Transverse colon (tissue), 4 donors: ENCODE measurements at regions not wholly inside any gene's neighbourhood (a gene's known extent, or its start where the extent isn't known, plus 50 kb on each side); places are given as distances from the start of the nearest gene placed in this dataset.

ENCODE experiments used
- DNase-seq: peaks from one replicate; pipeline ENCODE4 v3.0.0-alpha.2; 2019
- H3K27ac ChIP-seq, 4 donors: fragments of 200-600 bp; sonication (generic); 2 replicates each; pipeline ENCODE4 v1.5.1; 2016 to 2018; ENCODE audit warnings: inconsistent platforms in 4 of 4
- H3K27me3 ChIP-seq: fragments of 200-600 bp; sonication (generic); 2 replicates; pipeline ENCODE4 v1.5.1; 2017; ENCODE audit warnings: inconsistent platforms
- H3K36me3 ChIP-seq, 4 donors: fragments of 200-600 bp; sonication (generic); 2 replicates each; pipeline ENCODE4 v1.5.1; 2017 to 2019; ENCODE audit warnings: inconsistent platforms in 4 of 4
- H3K4me1 ChIP-seq, 4 donors: fragments of 200-600 bp; sonication (generic); 2 replicates each; pipeline ENCODE4 v1.5.1; 2017 to 2020; ENCODE audit warnings: inconsistent platforms in 4 of 4
- H3K4me3 ChIP-seq, 4 donors: fragments of 200-600 bp; sonication (generic); 1 replicate in 1 of 4; 2 replicates in 3 of 4; pipeline versions ENCODE4 v1.5.1 to v1.6.1; 2017 to 2019; ENCODE audit warnings: inconsistent platforms in 4 of 4
- H3K9me3 ChIP-seq, 2 donors: fragments of 200-600 bp; sonication (generic); 2 replicates each; pipeline ENCODE4 v1.5.1; 2017 to 2019; ENCODE audit warnings: inconsistent platforms in 2 of 2
- EP300 ChIP-seq: sonication (generic); formaldehyde crosslinking; IDR thresholded peaks from one replicate; pipeline ENCODE4 v1.6.1; 2017; ENCODE audit warnings: antibody characterized with exemption, low read depth
- POLR2A ChIP-seq: fragments of 450-650 bp; IDR thresholded peaks from one replicate; pipeline ENCODE4 v1.6.1; 2016; ENCODE audit warnings: antibody characterized with exemption, mild to moderate bottlenecking, moderate library complexity
- POLR2AphosphoS5 ChIP-seq, 3 donors: sonication (generic); formaldehyde crosslinking; IDR thresholded peaks; one replicate each; pipeline ENCODE4 v1.6.1; 2016; ENCODE audit warnings: antibody characterized with exemption in 3 of 3
- WGBS, 2 donors: methylation state at CpG; one replicate each; pipeline ENCODE4 v1.1.5; 2018; ENCODE audit warnings: low coverage in 1 of 2; 5-methylcytosine and 5-hydroxymethylcytosine counted together
- in situ Hi-C, 4 donors: fragments of 200-750 bp; cut with MboI; loops; one replicate each; pipeline versions ENCODE4 v1.15.0 to v1.15.1; 2017; ENCODE audit warnings: low sequenced_read_pairs in 3 of 4, low pct_ligation_motif_present in 1 of 4, low pct_unique_long_range_greater_than_20kb in 1 of 4
- intact Hi-C: fragments of 100-400 bp; cut with DNase I; formaldehyde crosslinking; loops from one replicate; pipeline ENCODE4 v1.15.1; 2023; ENCODE audit warnings: low total_unique reads
- TF ChIP-seq, protein P1 (sequence below), 5 experiments: fragments of 200-600 bp in 3 of 5; fragments of 450-650 bp in 2 of 5; sonication (generic) in 3 of 5; IDR thresholded peaks; 1 replicate in 2 of 5; 2 replicates in 3 of 5; pipeline ENCODE4 v1.5.1; 2016 to 2017; ENCODE audit warnings: antibody characterized with exemption in 5 of 5, inconsistent platforms in 3 of 5, mild to moderate bottlenecking in 2 of 5, moderate library complexity in 1 of 5

DNA sequence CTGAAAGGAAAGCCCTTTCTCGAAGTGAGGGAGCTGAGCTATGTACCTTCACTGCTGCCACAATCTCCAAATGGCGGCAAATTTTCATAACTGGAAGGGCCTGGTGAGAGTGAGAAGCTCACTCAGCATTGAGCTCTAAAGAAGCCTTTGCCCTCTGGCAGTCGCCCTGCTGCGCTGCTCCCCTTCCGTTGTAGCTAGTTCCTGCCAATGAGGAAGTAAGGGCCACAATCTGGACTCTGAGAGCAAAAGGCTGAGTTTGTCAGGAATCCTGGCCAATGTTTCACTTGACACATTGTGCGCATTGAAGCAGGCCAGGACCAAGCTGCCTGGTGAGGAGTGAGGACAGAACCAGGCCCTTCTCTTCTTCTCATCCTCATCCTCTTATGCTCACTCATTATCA is 579.5 kb downstream of the PDCD6IP start:
- Histone ChIP-seq H3K27me3 (no peaks in the 10 kb centered on the region), H3K4me3 (no peak overlapping the region), H3K36me3 (no peaks in the 10 kb centered on the region), H3K4me1 (peaks cover 0 to 22% (median 11%) of the 10 kb centered on the region in 4 donors), H3K9me3 (no peaks in the 10 kb centered on the region), H3K27ac (peak overlapping the region; percentile 36 to 53 (median 40))
- in situ Hi-C loops, result no loop called here
- WGBS, 2 donors, result 29 to 47% methylated on average over 1 to 6 of the region's 6 CpGs
- peak in 1 of 3 donors; percentile 28 for TF ChIP-seq POLR2AphosphoS5 (IDR thresholded peaks at IDR 0.05)
- TF ChIP-seq, protein P1, sequence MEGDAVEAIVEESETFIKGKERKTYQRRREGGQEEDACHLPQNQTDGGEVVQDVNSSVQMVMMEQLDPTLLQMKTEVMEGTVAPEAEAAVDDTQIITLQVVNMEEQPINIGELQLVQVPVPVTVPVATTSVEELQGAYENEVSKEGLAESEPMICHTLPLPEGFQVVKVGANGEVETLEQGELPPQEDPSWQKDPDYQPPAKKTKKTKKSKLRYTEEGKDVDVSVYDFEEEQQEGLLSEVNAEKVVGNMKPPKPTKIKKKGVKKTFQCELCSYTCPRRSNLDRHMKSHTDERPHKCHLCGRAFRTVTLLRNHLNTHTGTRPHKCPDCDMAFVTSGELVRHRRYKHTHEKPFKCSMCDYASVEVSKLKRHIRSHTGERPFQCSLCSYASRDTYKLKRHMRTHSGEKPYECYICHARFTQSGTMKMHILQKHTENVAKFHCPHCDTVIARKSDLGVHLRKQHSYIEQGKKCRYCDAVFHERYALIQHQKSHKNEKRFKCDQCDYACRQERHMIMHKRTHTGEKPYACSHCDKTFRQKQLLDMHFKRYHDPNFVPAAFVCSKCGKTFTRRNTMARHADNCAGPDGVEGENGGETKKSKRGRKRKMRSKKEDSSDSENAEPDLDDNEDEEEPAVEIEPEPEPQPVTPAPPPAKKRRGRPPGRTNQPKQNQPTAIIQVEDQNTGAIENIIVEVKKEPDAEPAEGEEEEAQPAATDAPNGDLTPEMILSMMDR (IDR thresholded peaks at IDR 0.05), result no peak
- intact Hi-C loops, result no loop called here
- DNase-seq, result peak; percentile 77

GRCh38 chr3:34381243-34381642 is 582.8 kb downstream of the PDCD6IP start:
- in situ Hi-C loops, result no loop called here
- H3K4me3 ChIP-seq, result no peak overlapping the region
- peaks cover 0 to 24% (median 11%) of the 10 kb centered on the region in 4 donors for H3K4me1 ChIP-seq
- H3K9me3 ChIP-seq, result no peaks in the 10 kb centered on the region
- no peaks in the 10 kb centered on the region for H3K36me3 ChIP-seq
- intact Hi-C loops, result loop anchor here (1.0 kb wide), 1 partner anchor 24 kb away; no protein-coding TSS in a partner anchor
- peak; percentile 42 for DNase-seq
- H3K27ac ChIP-seq, result peak overlapping the region in 1 of 4 donors; percentile 28
- H3K27me3 ChIP-seq, result no peaks in the 10 kb centered on the region
- TF ChIP-seq EP300, result no peak
- TF ChIP-seq POLR2AphosphoS5 (IDR thresholded peaks at IDR 0.05), result no peak
- no peak for TF ChIP-seq POLR2A
- TF ChIP-seq, protein P1 (IDR thresholded peaks at IDR 0.05), result no peak

DNA sequence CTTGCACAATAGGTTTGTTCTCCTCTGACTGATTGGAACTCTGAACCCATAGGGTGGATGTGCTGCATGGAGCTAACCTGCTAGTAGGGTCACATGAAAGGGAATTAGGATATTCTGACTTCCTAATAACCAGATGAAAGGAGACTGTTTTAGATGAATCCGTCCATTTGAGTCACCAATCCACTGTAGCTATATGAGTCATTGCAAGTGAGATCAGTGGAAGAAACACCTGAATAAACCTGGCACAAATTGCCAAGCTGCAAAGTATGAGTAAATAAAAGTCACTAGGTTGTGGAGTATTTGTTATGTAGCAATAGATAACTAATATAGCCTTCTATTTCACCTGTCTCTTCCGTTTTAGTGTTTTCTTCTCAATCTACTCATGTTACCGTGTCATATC is 584.4 kb downstream of the PDCD6IP start:
- Histone ChIP-seq H3K9me3 (no peaks in the 10 kb centered on the region), H3K27ac (no peak overlapping the region), H3K4me1 (peaks cover 0 to 19% (median 8%) of the 10 kb centered on the region in 4 donors), H3K36me3 (no peaks in the 10 kb centered on the region), H3K4me3 (no peak overlapping the region), H3K27me3 (no peaks in the 10 kb centered on the region)
- WGBS, 2 donors, result 50 to 54% methylated on average over 3 of the region's 3 CpGs
- in situ Hi-C loops (no loop called here), intact Hi-C loops (no loop called here)
- no peak for DNase-seq
- TF ChIP-seq EP300 (no peak), POLR2A (no peak), POLR2AphosphoS5 (IDR thresholded peaks at IDR 0.05) (no peak)
- TF ChIP-seq, protein P1 (IDR thresholded peaks at IDR 0.05), result no peak

DNA sequence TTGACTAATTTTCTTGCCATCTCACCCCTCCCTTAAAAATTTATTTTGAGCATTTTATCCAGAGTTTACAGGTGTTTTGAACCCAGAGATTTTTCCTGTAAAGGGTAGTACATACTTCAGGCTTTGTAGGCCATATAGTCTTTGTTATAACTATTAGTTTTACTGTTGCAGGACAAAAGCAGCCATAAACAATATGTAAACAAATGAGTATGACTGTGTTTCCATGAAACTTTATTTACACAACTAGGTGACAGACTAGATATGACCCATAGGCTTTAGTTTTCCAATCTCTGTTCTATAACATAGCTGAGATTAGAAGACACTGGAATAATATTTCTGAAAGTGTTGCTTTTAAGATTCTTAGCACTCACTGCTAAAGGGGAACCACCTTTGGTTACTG is 587.9 kb downstream of the PDCD6IP start:
- TF ChIP-seq POLR2AphosphoS5 (IDR thresholded peaks at IDR 0.05) (no peak), EP300 (no peak), POLR2A (no peak)
- TF ChIP-seq, protein P1 (IDR thresholded peaks at IDR 0.05), result no peak
- H3K27me3 ChIP-seq, result no peaks in the 10 kb centered on the region
- DNase-seq, result no peak
- peaks cover 0 to 14% (median 5%) of the 10 kb centered on the region in 4 donors for H3K4me1 ChIP-seq
- no peaks in the 10 kb centered on the region for H3K36me3 ChIP-seq
- H3K9me3 ChIP-seq, result no peaks in the 10 kb centered on the region
- in situ Hi-C loops, result no loop called here
- no peak overlapping the region for H3K27ac ChIP-seq
- intact Hi-C loops, result no loop called here
- H3K4me3 ChIP-seq, result no peak overlapping the region
